ENCODE measurements at regions not wholly inside any gene's neighbourhood (a gene's known extent, or its start where the extent isn't known, plus 50 kb on each side); places are given as distances from the start of the nearest gene placed in this dataset.

DNA sequence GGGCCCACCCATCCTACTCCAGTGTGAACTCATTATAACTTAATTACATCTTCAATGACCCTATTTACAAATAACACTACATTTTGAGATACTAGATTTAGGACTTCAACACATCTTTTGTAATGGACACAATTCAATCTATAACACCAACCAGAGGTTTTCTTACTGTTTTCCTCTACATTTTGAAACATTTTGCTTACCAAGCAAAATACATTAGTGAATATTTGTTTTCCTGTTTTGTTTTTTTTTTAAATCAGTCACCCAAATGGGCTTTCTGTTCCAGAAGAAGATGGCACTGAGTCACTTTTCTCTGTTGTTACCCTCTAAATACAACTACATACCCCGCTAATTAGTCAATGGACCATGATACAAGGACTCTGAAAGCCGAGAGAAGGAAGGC, 69.2 kb upstream of the PRNP start:
- no peaks in the 10 kb centered on the region for H3K9me3 ChIP-seq
- no peaks in the 10 kb centered on the region for H4K20me1 ChIP-seq (ENCODE audit: insufficient read depth)
- CTCF ChIA-PET = interaction anchor here (2.3 kb wide), 1 partner anchor 104 kb away, joined by 5 read pairs; no protein-coding TSS in a partner anchor
- H3K4me2 ChIP-seq = no peak overlapping the region
- H3K9ac ChIP-seq = no peak overlapping the region
- no peaks in the 10 kb centered on the region for H3K27me3 ChIP-seq (ENCODE audit: insufficient read depth)
- H3K4me3 ChIP-seq (ENCODE audit: low read depth in 2 of 2, low read length in 1 of 2) = no peak overlapping the region
- TF ChIP-seq USF2 (IDR thresholded peaks at IDR 0.05; ENCODE audit: borderline replicate concordance, low read depth, low read length) = no peak
- no peak for TF ChIP-seq RFX5 (IDR thresholded peaks at IDR 0.05; ENCODE audit: low read length)
- no peak for TF ChIP-seq NRF1 (IDR thresholded peaks at IDR 0.05; ENCODE audit: low read depth, low read length)
- TF ChIP-seq GATA2 (CRISPR knock-in tag; IDR thresholded peaks at IDR 0.05) = no peak
- TF ChIP-seq GABPA (IDR thresholded peaks at IDR 0.05; ENCODE audit: low read depth) = no peak
- TF ChIP-seq CHD2 (IDR thresholded peaks at IDR 0.05; ENCODE audit: low read length, partially characterized antibody) = no peak
- no peak for TF ChIP-seq ZBTB33 (IDR thresholded peaks at IDR 0.05; ENCODE audit: borderline replicate concordance, low read depth)
- TF ChIP-seq, protein P1, sequence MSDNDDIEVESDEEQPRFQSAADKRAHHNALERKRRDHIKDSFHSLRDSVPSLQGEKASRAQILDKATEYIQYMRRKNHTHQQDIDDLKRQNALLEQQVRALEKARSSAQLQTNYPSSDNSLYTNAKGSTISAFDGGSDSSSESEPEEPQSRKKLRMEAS (IDR thresholded peaks at IDR 0.05; ENCODE audit: low read depth) = no peak
- no peak for TF ChIP-seq EZH2phosphoT487 (IDR thresholded peaks at IDR 0.05; ENCODE audit: borderline replicate concordance, low read depth)
- TF ChIP-seq TAF1 (IDR thresholded peaks at IDR 0.05; ENCODE audit: borderline replicate concordance, low read depth, low read length) = no peak
- TF ChIP-seq IRF3 (IDR thresholded peaks at IDR 0.05; ENCODE audit: low read depth, low read length) = no peak
- no peak for TF ChIP-seq NFIC (IDR thresholded peaks at IDR 0.05; ENCODE audit: borderline replicate concordance)
- no peak for TF ChIP-seq FOXM1 (IDR thresholded peaks at IDR 0.05; ENCODE audit: low read depth)
- H3K27ac ChIP-seq (ENCODE audit: low read depth in 2 of 2, low read length in 1 of 2) = no peak overlapping the region
- H2AFZ ChIP-seq (ENCODE audit: low read depth) = no peak overlapping the region
- 39% methylated on average over 2 of the region's 2 CpGs for WGBS (ENCODE audit: low lambda C conversion rate)
- POLR2A ChIA-PET = no interaction called here
- H3K36me3 ChIP-seq (replicated peaks in 1 of 2; ENCODE audit: control insufficient read depth in 1 of 2, insufficient read depth in 2 of 2, low read length in 1 of 2) = no peaks in the 10 kb centered on the region
- H3K4me1 ChIP-seq (ENCODE audit: control insufficient read depth in 1 of 2, insufficient read depth in 2 of 2, low read depth in 1 of 2, low read length in 1 of 2) = peaks cover 0 to 14% of the 10 kb centered on the region in 2 experiments; a peak in 1 of 4 replicates
- DNase-seq = no peak
- H3K9me2 ChIP-seq = no peaks in the 10 kb centered on the region
- no peaks in the 10 kb centered on the region for H3F3A ChIP-seq (replicated peaks; ENCODE audit: insufficient read depth)
- H3K79me2 ChIP-seq (ENCODE audit: insufficient read depth) = no peaks in the 10 kb centered on the region

All from SK-N-SH (cell line).